CD4-positive, alpha-beta memory T cell (primary cell): ENCODE measurements at regions not wholly inside any gene's neighbourhood (a gene's known extent, or its start where the extent isn't known, plus 50 kb on each side); places are given as distances from the start of the nearest gene placed in this dataset.

Experiments
- CTCF ChIA-PET: fragments of 350-600 bp; sonication (Branson Sonifier 250); formaldehyde crosslinking; loops from one replicate; lab custom pipeline; 2021; ENCODE audit warnings: inconsistent platforms; ENCODE audit not compliant: partially characterized antibody; lab: Charles Lee
- POLR2A ChIA-PET: fragments of 350-600 bp; sonication (Branson Sonifier 250); formaldehyde crosslinking; loops from one replicate; lab custom pipeline; 2021; ENCODE audit not compliant: partially characterized antibody; lab: Charles Lee
- DNase-seq, 5 donors: peaks; one replicate each; pipeline versions ENCODE4 v3.0.0 to v3.0.0-alpha.2; 2020 to 2022; ENCODE audit warnings: mixed read lengths in 1 of 5
- H3K27ac ChIP-seq: one replicate; pipeline ENCODE4 v1.7.0; 2013; ENCODE audit warnings: low read depth, low read length
- H3K27me3 ChIP-seq: 2 replicates; pipeline ENCODE4 v1.7.0; 2013; ENCODE audit warnings: mild to moderate bottlenecking, low read length, moderate library complexity; ENCODE audit not compliant: insufficient read depth
- H3K36me3 ChIP-seq: 2 replicates; pipeline ENCODE4 v1.7.0; 2013; ENCODE audit warnings: mild to moderate bottlenecking, low read length, moderate library complexity; ENCODE audit not compliant: insufficient read depth
- H3K4me1 ChIP-seq: 2 replicates; pipeline ENCODE4 v1.7.0; 2013; ENCODE audit warnings: mild to moderate bottlenecking, low read length, moderate library complexity; ENCODE audit not compliant: insufficient read depth
- H3K4me3 ChIP-seq, 2 donors: one replicate each; pipeline ENCODE4 v1.7.0; 2013; ENCODE audit warnings: low read length in 2 of 2, mild to moderate bottlenecking in 1 of 2
- H3K9me3 ChIP-seq, 2 donors: one replicate each; pipeline ENCODE4 v1.7.0; 2013; ENCODE audit warnings: low read length in 2 of 2, control low read depth in 1 of 2; ENCODE audit not compliant: control insufficient read depth in 1 of 2
- H3K27ac Mint-ChIP-seq, 7 donors: one replicate each; pipeline ENCODE4 v1.8.0; 2020 to 2021; ENCODE audit warnings: mixed read lengths in 7 of 7, mild to moderate bottlenecking in 6 of 7, inconsistent platforms in 3 of 7, moderate library complexity in 3 of 7
- H3K27me3 Mint-ChIP-seq, 2 donors: one replicate each; pipeline ENCODE4 v1.8.0; 2020 to 2021; ENCODE audit warnings: mixed read lengths in 2 of 2
- H3K36me3 Mint-ChIP-seq, 2 donors: one replicate each; pipeline ENCODE4 v1.8.0; 2020 to 2021; ENCODE audit warnings: mixed read lengths in 2 of 2, inconsistent platforms in 1 of 2, mild to moderate bottlenecking in 1 of 2
- H3K4me1 Mint-ChIP-seq, 4 donors: one replicate each; pipeline ENCODE4 v1.8.0; 2020 to 2021; ENCODE audit warnings: mixed read lengths in 4 of 4, mild to moderate bottlenecking in 1 of 4
- H3K4me3 Mint-ChIP-seq, 8 donors: one replicate each; pipeline ENCODE4 v1.8.0; 2020 to 2021; ENCODE audit warnings: mixed read lengths in 8 of 8, mild to moderate bottlenecking in 7 of 8, moderate library complexity in 6 of 8, inconsistent platforms in 3 of 8
- H3K9me3 Mint-ChIP-seq, 8 donors: one replicate each; pipeline ENCODE4 v1.8.0; 2020 to 2021; ENCODE audit warnings: mixed read lengths in 8 of 8, mild to moderate bottlenecking in 5 of 8, inconsistent platforms in 3 of 8, moderate library complexity in 1 of 8
- intact Hi-C: fragments of 100-400 bp; cut with micrococcal nuclease; formaldehyde crosslinking; loops from one replicate; pipeline ENCODE4 v1.15.1; 2023

GRCh38 chr15:69529961-69530633 lies 77.5 kb downstream of the RPLP1 start:
- Histone ChIP-seq H3K27ac (no peak overlapping the region), H3K27me3 (no peaks in the 10 kb centered on the region), H3K4me3 (no peak overlapping the region), H3K36me3 (no peaks in the 10 kb centered on the region), H3K9me3 (no peaks in the 10 kb centered on the region), H3K4me1 (no peaks in the 10 kb centered on the region)
- Mint-ChIP-seq H3K27me3 (no peaks in the 10 kb centered on the region), H3K27ac (no peak overlapping the region), H3K36me3 (no peaks in the 10 kb centered on the region), H3K4me1 (no peaks in the 10 kb centered on the region), H3K4me3 (no peak overlapping the region), H3K9me3 (no peaks in the 10 kb centered on the region)
- DNase-seq, result no peak
- ChIA-PET CTCF (no interaction called here), POLR2A (no interaction called here)
- intact Hi-C loops, result no loop called here

- H3K36me3 ChIP-seq, result no peaks in the 10 kb centered on the region
- no peaks in the 10 kb centered on the region for H3K9me3 ChIP-seq
- Mint-ChIP-seq H3K27me3 (peaks cover 0 to 3% of the 10 kb centered on the region in 2 donors), H3K9me3 (no peaks in the 10 kb centered on the region), H3K27ac (no peak overlapping the region), H3K4me1 (no peaks in the 10 kb centered on the region), H3K36me3 (no peaks in the 10 kb centered on the region), H3K4me3 (no peak overlapping the region)
- H3K4me3 ChIP-seq, result no peak overlapping the region
- DNase-seq, result no peak
- ChIA-PET POLR2A (no interaction called here), CTCF (no interaction called here)
- H3K27ac ChIP-seq, result no peak overlapping the region
- intact Hi-C loops, result no loop called here
- no peaks in the 10 kb centered on the region for H3K27me3 ChIP-seq
- no peaks in the 10 kb centered on the region for H3K4me1 ChIP-seq
Measured at GRCh38 chr15:69530991-69531664, 78.5 kb downstream of the RPLP1 start.

GRCh38 chr15:69531665-69532027 lies 79.0 kb downstream of the RPLP1 start:
- intact Hi-C loops, result no loop called here

GRCh38 chr15:69532066-69532465 lies 79.4 kb downstream of the RPLP1 start:
- Mint-ChIP-seq H3K27me3 (peaks cover 0 to 3% of the 10 kb centered on the region in 2 donors), H3K4me3 (no peak overlapping the region), H3K4me1 (no peaks in the 10 kb centered on the region), H3K27ac (no peak overlapping the region), H3K36me3 (no peaks in the 10 kb centered on the region), H3K9me3 (no peaks in the 10 kb centered on the region)
- H3K27ac ChIP-seq, result no peak overlapping the region
- no peak overlapping the region for H3K4me3 ChIP-seq
- H3K36me3 ChIP-seq, result no peaks in the 10 kb centered on the region
- H3K9me3 ChIP-seq, result no peaks in the 10 kb centered on the region
- POLR2A ChIA-PET, result no interaction called here
- no peaks in the 10 kb centered on the region for H3K4me1 ChIP-seq
- CTCF ChIA-PET, result interaction anchor here (1.0 kb wide), 1 partner anchor 11 kb away, joined by 3 read pairs; no protein-coding TSS in a partner anchor
- intact Hi-C loops, result no loop called here
- DNase-seq, result no peak
- H3K27me3 ChIP-seq, result no peaks in the 10 kb centered on the region

More at GRCh38 chr15:69531665-69532027, 79.0 kb downstream of the RPLP1 start:
- no peak overlapping the region for H3K27ac Mint-ChIP-seq
- H3K9me3 Mint-ChIP-seq, result no peaks in the 10 kb centered on the region
- Histone ChIP-seq H3K4me1 (no peaks in the 10 kb centered on the region), H3K4me3 (no peak overlapping the region), H3K36me3 (no peaks in the 10 kb centered on the region), H3K9me3 (no peaks in the 10 kb centered on the region), H3K27ac (no peak overlapping the region), H3K27me3 (no peaks in the 10 kb centered on the region)
- POLR2A ChIA-PET, result no interaction called here
- DNase-seq, result no peak
- peaks cover 0 to 3% of the 10 kb centered on the region in 2 donors for H3K27me3 Mint-ChIP-seq
- no peaks in the 10 kb centered on the region for H3K4me1 Mint-ChIP-seq
- CTCF ChIA-PET, result interaction anchor here (1.0 kb wide), 1 partner anchor 11 kb away, joined by 3 read pairs; no protein-coding TSS in a partner anchor
- no peaks in the 10 kb centered on the region for H3K36me3 Mint-ChIP-seq
- H3K4me3 Mint-ChIP-seq, result no peak overlapping the region

DNA sequence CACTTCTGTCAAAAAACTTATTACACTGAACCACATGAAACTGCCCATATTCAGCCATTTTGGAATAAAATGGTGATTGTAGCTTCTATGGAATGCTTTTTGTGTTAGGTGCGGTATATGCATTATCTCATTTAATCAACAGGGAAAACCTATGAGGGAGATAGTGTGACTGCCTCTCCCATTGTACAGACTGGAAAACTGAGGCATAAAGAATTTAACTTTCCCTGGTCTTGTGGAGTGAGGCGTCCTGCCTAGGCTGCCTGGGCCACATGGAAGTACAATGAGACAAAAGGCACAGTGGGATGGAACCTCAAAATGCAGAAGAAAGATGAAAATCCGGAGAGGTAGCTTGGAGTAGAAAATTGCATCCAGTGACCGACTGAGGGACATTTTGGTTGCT lies 80.2 kb downstream of the RPLP1 start:
- no peaks in the 10 kb centered on the region for H3K4me1 Mint-ChIP-seq
- H3K4me3 Mint-ChIP-seq, result no peak overlapping the region
- H3K36me3 Mint-ChIP-seq, result no peaks in the 10 kb centered on the region
- no peak overlapping the region for H3K27ac Mint-ChIP-seq
- POLR2A ChIA-PET, result no interaction called here
- H3K27me3 Mint-ChIP-seq, result peaks cover 0 to 4% of the 10 kb centered on the region in 2 donors
- no peak overlapping the region for H3K4me3 ChIP-seq
- intact Hi-C loops, result no loop called here
- CTCF ChIA-PET, result no interaction called here
- H3K9me3 Mint-ChIP-seq, result no peaks in the 10 kb centered on the region
- no peaks in the 10 kb centered on the region for H3K27me3 ChIP-seq
- H3K36me3 ChIP-seq, result no peaks in the 10 kb centered on the region
- no peaks in the 10 kb centered on the region for H3K9me3 ChIP-seq
- no peak for DNase-seq
- no peak overlapping the region for H3K27ac ChIP-seq
- no peaks in the 10 kb centered on the region for H3K4me1 ChIP-seq

GRCh38 chr15:69533522-69533921 lies 80.9 kb downstream of the RPLP1 start:
- no peaks in the 10 kb centered on the region for H3K36me3 Mint-ChIP-seq
- H3K4me1 Mint-ChIP-seq, result no peaks in the 10 kb centered on the region
- no peaks in the 10 kb centered on the region for H3K9me3 Mint-ChIP-seq
- H3K27ac ChIP-seq, result no peak overlapping the region
- no peaks in the 10 kb centered on the region for H3K9me3 ChIP-seq
- H3K4me3 ChIP-seq, result no peak overlapping the region
- ChIA-PET POLR2A (no interaction called here), CTCF (no interaction called here)
- DNase-seq, result no peak
- H3K36me3 ChIP-seq, result no peaks in the 10 kb centered on the region
- H3K4me3 Mint-ChIP-seq, result no peak overlapping the region
- no peaks in the 10 kb centered on the region for H3K27me3 ChIP-seq
- no peak overlapping the region for H3K27ac Mint-ChIP-seq
- H3K27me3 Mint-ChIP-seq, result peaks cover 0 to 4% of the 10 kb centered on the region in 2 donors
- H3K4me1 ChIP-seq, result no peaks in the 10 kb centered on the region
- intact Hi-C loops, result no loop called here

DNA sequence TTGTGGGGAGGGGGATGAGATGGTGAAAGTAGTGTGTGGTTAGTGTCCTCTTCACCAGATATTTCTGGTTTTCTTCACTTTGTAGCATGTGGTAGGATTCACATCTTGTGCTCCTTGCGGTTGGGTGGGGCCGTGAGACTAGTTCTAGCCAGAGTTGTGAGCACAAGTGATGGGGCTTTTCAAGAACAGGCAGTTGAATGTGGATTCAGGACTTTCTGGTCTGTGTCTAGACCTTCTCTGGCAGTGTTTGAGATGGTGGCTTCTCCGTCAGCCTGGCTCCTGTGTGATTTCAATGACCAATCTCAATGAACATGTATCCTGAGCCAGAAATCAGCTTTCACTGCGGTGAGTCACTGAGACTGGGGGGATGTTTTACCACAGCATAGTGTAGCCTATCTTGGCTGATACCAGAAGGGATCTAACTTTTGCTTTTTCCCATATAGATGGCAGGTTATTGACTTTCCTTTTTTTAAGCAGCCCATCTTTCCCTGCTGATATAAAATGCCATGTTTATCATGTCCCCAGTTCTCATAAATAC lies 82.6 kb downstream of the RPLP1 start:
- Mint-ChIP-seq H3K27me3 (peaks cover 0 to 4% of the 10 kb centered on the region in 2 donors), H3K4me1 (no peaks in the 10 kb centered on the region), H3K27ac (no peak overlapping the region), H3K36me3 (no peaks in the 10 kb centered on the region), H3K9me3 (no peaks in the 10 kb centered on the region), H3K4me3 (no peak overlapping the region)
- POLR2A ChIA-PET, result no interaction called here
- Histone ChIP-seq H3K27ac (no peak overlapping the region), H3K36me3 (no peaks in the 10 kb centered on the region), H3K4me1 (no peaks in the 10 kb centered on the region), H3K9me3 (no peaks in the 10 kb centered on the region), H3K27me3 (no peaks in the 10 kb centered on the region), H3K4me3 (no peak overlapping the region)
- CTCF ChIA-PET, result interaction anchor here (1.2 kb wide), 1 partner anchor 57 kb away, joined by 4 read pairs; no protein-coding TSS in a partner anchor
- intact Hi-C loops, result no loop called here
- DNase-seq, result no peak
